H1 (cell line): ENCODE measurements at regions not wholly inside any gene's neighbourhood (a gene's known extent, or its start where the extent isn't known, plus 50 kb on each side); places are given as distances from the start of the nearest gene placed in this dataset.

Experiments used
- CTCF ChIA-PET: fragments of 300-600 bp; sonication (Branson Sonifier 250); formaldehyde crosslinking; loops from one replicate; lab custom pipeline; 2021; ENCODE audit not compliant: partially characterized antibody; lab: Charles Lee
- POLR2A ChIA-PET: fragments of 300-600 bp; sonication (Branson Sonifier 250); formaldehyde crosslinking; loops from one replicate; lab custom pipeline; 2021; ENCODE audit warnings: inconsistent platforms; ENCODE audit not compliant: partially characterized antibody; lab: Charles Lee
- DNase-seq, 2 experiments: peaks; one replicate each; pipeline versions ENCODE4 v3.0.0 to v3.0.0-alpha.2; 2010 to 2022; ENCODE audit warnings: low spot score in 2 of 2, low read depth in 1 of 2, mixed read lengths in 1 of 2
- FAIRE-seq: peaks from 2 replicates; lab custom pipeline; 2011; peaks lifted over from hg19 to GRCh38; lab: Jason Lieb, UNC
- H2AFZ ChIP-seq: 2 replicates; pipeline ENCODE4 v1.8.1; 2012; ENCODE audit warnings: low read length, inconsistent platforms
- H2AK5ac ChIP-seq: 2 replicates; pipeline ENCODE4 v1.6.1; 2013; ENCODE audit warnings: low read depth, low read length
- H2BK120ac ChIP-seq: replicated peaks from 2 replicates; pipeline ENCODE3; 2013; ENCODE audit warnings: low read depth, low read length, inconsistent platforms
- H2BK12ac ChIP-seq: 2 replicates; pipeline ENCODE4 v1.6.1; 2013; ENCODE audit warnings: low read depth, low read length
- H2BK15ac ChIP-seq: 2 replicates; pipeline ENCODE4 v1.6.1; 2013; ENCODE audit warnings: low read length
- H2BK20ac ChIP-seq: 2 replicates; pipeline ENCODE4 v1.6.1; 2013; ENCODE audit warnings: low read length
- H2BK5ac ChIP-seq: 2 replicates; pipeline ENCODE4 v1.6.1; 2013; ENCODE audit warnings: low read depth, low read length
- H3K14ac ChIP-seq: 2 replicates; pipeline ENCODE4 v1.6.1; 2013; ENCODE audit warnings: inconsistent platforms; ENCODE audit not compliant: insufficient read length
- H3K18ac ChIP-seq: 2 replicates; pipeline ENCODE4 v1.6.1; 2013; ENCODE audit warnings: low read length; ENCODE audit errors: extremely low read depth
- H3K23ac ChIP-seq: 2 replicates; pipeline ENCODE4 v1.6.1; 2013; ENCODE audit warnings: inconsistent platforms; ENCODE audit not compliant: insufficient read length
- H3K23me2 ChIP-seq: 2 replicates; pipeline ENCODE4 v1.6.1; 2013; ENCODE audit warnings: low read depth, low read length
- H3K27ac ChIP-seq: 2 replicates; pipeline ENCODE4 v1.6.1; 2011; ENCODE audit warnings: low read depth, low read length, inconsistent platforms
- H3K27me3 ChIP-seq, 4 experiments: replicated peaks in 1 of 4; 1 replicate in 1 of 4; 2 replicates in 3 of 4; pipeline versions ENCODE4 v1.6.1 to v1.8.1; 2011 to 2013; ENCODE audit warnings: low read length in 3 of 4, mild to moderate bottlenecking in 3 of 4, inconsistent platforms in 2 of 4, mixed read lengths in 2 of 4, moderate library complexity in 1 of 4; ENCODE audit not compliant: control insufficient read depth in 3 of 4, insufficient read depth in 3 of 4; ENCODE audit errors: extremely low read depth in 1 of 4
- H3K36me3 ChIP-seq, 4 experiments: 2 replicates each; pipeline versions ENCODE4 v1.6.1 to v1.8.1; 2011 to 2013; ENCODE audit warnings: mild to moderate bottlenecking in 4 of 4, low read length in 3 of 4, moderate library complexity in 2 of 4, control low read depth in 1 of 4, inconsistent platforms in 1 of 4; ENCODE audit not compliant: insufficient read depth in 4 of 4, control insufficient read depth in 2 of 4
- H3K4ac ChIP-seq: replicated peaks from 2 replicates; pipeline ENCODE3; 2013; ENCODE audit warnings: low read length, low read depth, mixed read lengths, inconsistent platforms; ENCODE audit not compliant: insufficient read length
- H3K4me1 ChIP-seq, 4 experiments: replicated peaks in 1 of 4; 1 replicate in 1 of 4; 2 replicates in 3 of 4; pipeline versions ENCODE4 v1.6.1 to v1.8.1; 2011 to 2013; ENCODE audit warnings: low read length in 3 of 4, inconsistent platforms in 2 of 4, mixed read lengths in 1 of 4; ENCODE audit not compliant: insufficient read depth in 4 of 4, control insufficient read depth in 3 of 4
- H3K4me2 ChIP-seq, 2 experiments: 2 replicates each; pipeline versions ENCODE4 v1.6.1 to v1.8.1; 2011 to 2013; ENCODE audit warnings: low read depth in 2 of 2, low read length in 2 of 2, control low read depth in 1 of 2, inconsistent platforms in 1 of 2, mild to moderate bottlenecking in 1 of 2; ENCODE audit not compliant: insufficient read depth in 1 of 2
- H3K4me3 ChIP-seq, 4 experiments: fragments of 200-600, 300-600 bp in 1 of 4; sonication (generic), shearing (Covaris generic), sonication (Bioruptor Twin) in 1 of 4; 2 replicates each; pipeline versions ENCODE4 v1.5.1 to v1.8.1; 2011 to 2016; ENCODE audit warnings: low read length in 4 of 4, low read depth in 3 of 4, control low read depth in 2 of 4, inconsistent platforms in 2 of 4, mild to moderate bottlenecking in 2 of 4, mixed read lengths in 1 of 4, moderate library complexity in 1 of 4; ENCODE audit not compliant: insufficient read depth in 2 of 4; ENCODE audit errors: extremely low read depth in 1 of 4
- H3K56ac ChIP-seq: replicated peaks from 2 replicates; pipeline ENCODE3; 2013; ENCODE audit warnings: low read depth, mild to moderate bottlenecking, mixed read lengths, low read length, inconsistent platforms; ENCODE audit not compliant: insufficient read length
- H3K79me1 ChIP-seq: 2 replicates; pipeline ENCODE4 v1.6.1; 2013; ENCODE audit warnings: low read depth, low read length, control low read depth
- H3K79me2 ChIP-seq, 2 experiments: 2 replicates each; pipeline versions ENCODE4 v1.6.1 to v1.8.1; 2012 to 2013; ENCODE audit warnings: low read length in 2 of 2, mild to moderate bottlenecking in 2 of 2, inconsistent platforms in 1 of 2; ENCODE audit not compliant: insufficient read depth in 2 of 2, control insufficient read depth in 1 of 2
- H3K9ac ChIP-seq, 4 experiments: replicated peaks in 1 of 4; 1 replicate in 1 of 4; 2 replicates in 3 of 4; pipeline versions ENCODE4 v1.6.1 to v1.8.1; 2011 to 2013; ENCODE audit warnings: low read depth in 3 of 4, low read length in 3 of 4, control low read depth in 2 of 4, mild to moderate bottlenecking in 2 of 4, moderate library complexity in 2 of 4, inconsistent platforms in 1 of 4; ENCODE audit errors: extremely low read depth in 1 of 4
- H3K9me3 ChIP-seq, 2 experiments: 2 replicates each; pipeline versions ENCODE4 v1.6.1 to v1.8.1; 2012 to 2013; ENCODE audit warnings: mild to moderate bottlenecking in 2 of 2, moderate library complexity in 2 of 2, control low read depth in 1 of 2, inconsistent platforms in 1 of 2, low read depth in 1 of 2, low read length in 1 of 2, mixed read lengths in 1 of 2; ENCODE audit not compliant: insufficient read depth in 2 of 2
- H4K20me1 ChIP-seq, 2 experiments: replicated peaks in 1 of 2; 2 replicates each; pipeline versions ENCODE3 to v1.8.1; 2011 to 2013; ENCODE audit warnings: inconsistent platforms in 2 of 2, low read length in 2 of 2, mild to moderate bottlenecking in 1 of 2; ENCODE audit not compliant: insufficient read depth in 2 of 2, control insufficient read depth in 1 of 2
- H4K5ac ChIP-seq: 2 replicates; pipeline ENCODE4 v1.6.1; 2013; ENCODE audit warnings: low read length, low read depth, mixed read lengths, inconsistent platforms; ENCODE audit not compliant: insufficient read length
- H4K8ac ChIP-seq: 2 replicates; pipeline ENCODE4 v1.8.0; 2013; ENCODE audit warnings: mild to moderate bottlenecking, moderate library complexity, low read length, inconsistent platforms; ENCODE audit not compliant: insufficient read depth; ENCODE audit errors: extremely low read depth
- H4K91ac ChIP-seq: replicated peaks from 2 replicates; pipeline ENCODE3; 2013; ENCODE audit warnings: low read length, mixed read lengths, inconsistent platforms; ENCODE audit not compliant: insufficient read length
- WGBS, 2 experiments: shearing (Covaris generic) in 1 of 2; methylation state at CpG; one replicate each; pipeline versions ENCODE4 v1.1.6 to v1.1.7; 2013 to 2015; ENCODE audit warnings: low lambda C conversion rate in 2 of 2, mixed read lengths in 2 of 2, inconsistent platforms in 1 of 2, low coverage in 1 of 2, missing lambda C conversion rate in 1 of 2; ENCODE audit not compliant: insufficient replicate concordance in 2 of 2, insufficient coverage in 1 of 2, insufficient read length in 1 of 2; ENCODE audit errors: extremely low coverage in 1 of 2, missing lambda C conversion rate in 1 of 2; 5-methylcytosine and 5-hydroxymethylcytosine counted together
- TF ChIP-seq, protein P1 (sequence below): fragments of 300-600 bp; sonication (generic); IDR thresholded peaks from 2 replicates; pipeline ENCODE4 v1.7.1; 2012; ENCODE audit warnings: low read length, moderate library complexity, mild to moderate bottlenecking, inconsistent platforms; ENCODE audit not compliant: insufficient replicate concordance

DNA sequence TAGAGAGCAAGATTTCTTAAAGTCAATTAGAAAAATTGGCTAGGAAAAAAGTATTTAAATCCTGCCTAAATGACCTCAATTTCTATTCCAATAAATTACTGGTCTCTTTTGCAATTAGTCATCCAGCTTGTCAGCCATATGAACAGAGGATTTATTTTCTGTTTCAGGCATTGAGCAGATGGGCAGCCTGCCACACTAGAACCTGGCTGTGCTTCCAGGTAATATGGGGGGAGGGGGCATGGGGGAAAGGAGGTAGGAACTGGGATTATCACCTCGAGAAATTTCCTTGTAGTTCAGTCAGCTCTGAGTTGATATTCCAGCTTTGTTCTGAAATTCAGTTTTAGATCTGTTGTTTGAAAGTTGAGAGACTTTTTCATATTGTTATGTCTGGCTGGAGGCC, 206.3 kb upstream of the LCORL start:
- Histone ChIP-seq H3K27ac (no peak overlapping the region), H3K79me2 (no peaks in the 10 kb centered on the region), H3K56ac (no peak overlapping the region), H3K36me3 (no peaks in the 10 kb centered on the region), H3K23me2 (no peaks in the 10 kb centered on the region), H3K79me1 (no peaks in the 10 kb centered on the region), H3K9me3 (peaks cover 41 to 50% of the 10 kb centered on the region in 2 experiments), H4K5ac (no peak overlapping the region), H3K4me1 (no peaks in the 10 kb centered on the region), H2BK15ac (no peak overlapping the region), H3K18ac (no peak overlapping the region), H3K4me3 (no peak overlapping the region), H2AFZ (no peak overlapping the region), H3K4ac (no peak overlapping the region), H3K9ac (no peak overlapping the region), H4K8ac (no peak overlapping the region), H3K23ac (no peak overlapping the region), H4K20me1 (no peaks in the 10 kb centered on the region), H3K14ac (no peak overlapping the region), H2AK5ac (no peak overlapping the region), H4K91ac (no peak overlapping the region), H2BK20ac (no peak overlapping the region), H3K4me2 (no peak overlapping the region), H2BK5ac (no peak overlapping the region), H3K27me3 (no peaks in the 10 kb centered on the region), H2BK12ac (no peak overlapping the region), H2BK120ac (no peak overlapping the region)
- no peak for FAIRE-seq
- no peak for DNase-seq
- 40% methylated on average over 1 of the region's 1 CpG; no CpG with 5 or more reads in 1 of the 2 experiments for WGBS, 2 experiments
- ChIA-PET CTCF (interaction anchor here (0.6 kb wide), 1 partner anchor 147 kb away, joined by 3 read pairs; no protein-coding TSS in a partner anchor), POLR2A (no interaction called here)
- TF ChIP-seq, protein P1, sequence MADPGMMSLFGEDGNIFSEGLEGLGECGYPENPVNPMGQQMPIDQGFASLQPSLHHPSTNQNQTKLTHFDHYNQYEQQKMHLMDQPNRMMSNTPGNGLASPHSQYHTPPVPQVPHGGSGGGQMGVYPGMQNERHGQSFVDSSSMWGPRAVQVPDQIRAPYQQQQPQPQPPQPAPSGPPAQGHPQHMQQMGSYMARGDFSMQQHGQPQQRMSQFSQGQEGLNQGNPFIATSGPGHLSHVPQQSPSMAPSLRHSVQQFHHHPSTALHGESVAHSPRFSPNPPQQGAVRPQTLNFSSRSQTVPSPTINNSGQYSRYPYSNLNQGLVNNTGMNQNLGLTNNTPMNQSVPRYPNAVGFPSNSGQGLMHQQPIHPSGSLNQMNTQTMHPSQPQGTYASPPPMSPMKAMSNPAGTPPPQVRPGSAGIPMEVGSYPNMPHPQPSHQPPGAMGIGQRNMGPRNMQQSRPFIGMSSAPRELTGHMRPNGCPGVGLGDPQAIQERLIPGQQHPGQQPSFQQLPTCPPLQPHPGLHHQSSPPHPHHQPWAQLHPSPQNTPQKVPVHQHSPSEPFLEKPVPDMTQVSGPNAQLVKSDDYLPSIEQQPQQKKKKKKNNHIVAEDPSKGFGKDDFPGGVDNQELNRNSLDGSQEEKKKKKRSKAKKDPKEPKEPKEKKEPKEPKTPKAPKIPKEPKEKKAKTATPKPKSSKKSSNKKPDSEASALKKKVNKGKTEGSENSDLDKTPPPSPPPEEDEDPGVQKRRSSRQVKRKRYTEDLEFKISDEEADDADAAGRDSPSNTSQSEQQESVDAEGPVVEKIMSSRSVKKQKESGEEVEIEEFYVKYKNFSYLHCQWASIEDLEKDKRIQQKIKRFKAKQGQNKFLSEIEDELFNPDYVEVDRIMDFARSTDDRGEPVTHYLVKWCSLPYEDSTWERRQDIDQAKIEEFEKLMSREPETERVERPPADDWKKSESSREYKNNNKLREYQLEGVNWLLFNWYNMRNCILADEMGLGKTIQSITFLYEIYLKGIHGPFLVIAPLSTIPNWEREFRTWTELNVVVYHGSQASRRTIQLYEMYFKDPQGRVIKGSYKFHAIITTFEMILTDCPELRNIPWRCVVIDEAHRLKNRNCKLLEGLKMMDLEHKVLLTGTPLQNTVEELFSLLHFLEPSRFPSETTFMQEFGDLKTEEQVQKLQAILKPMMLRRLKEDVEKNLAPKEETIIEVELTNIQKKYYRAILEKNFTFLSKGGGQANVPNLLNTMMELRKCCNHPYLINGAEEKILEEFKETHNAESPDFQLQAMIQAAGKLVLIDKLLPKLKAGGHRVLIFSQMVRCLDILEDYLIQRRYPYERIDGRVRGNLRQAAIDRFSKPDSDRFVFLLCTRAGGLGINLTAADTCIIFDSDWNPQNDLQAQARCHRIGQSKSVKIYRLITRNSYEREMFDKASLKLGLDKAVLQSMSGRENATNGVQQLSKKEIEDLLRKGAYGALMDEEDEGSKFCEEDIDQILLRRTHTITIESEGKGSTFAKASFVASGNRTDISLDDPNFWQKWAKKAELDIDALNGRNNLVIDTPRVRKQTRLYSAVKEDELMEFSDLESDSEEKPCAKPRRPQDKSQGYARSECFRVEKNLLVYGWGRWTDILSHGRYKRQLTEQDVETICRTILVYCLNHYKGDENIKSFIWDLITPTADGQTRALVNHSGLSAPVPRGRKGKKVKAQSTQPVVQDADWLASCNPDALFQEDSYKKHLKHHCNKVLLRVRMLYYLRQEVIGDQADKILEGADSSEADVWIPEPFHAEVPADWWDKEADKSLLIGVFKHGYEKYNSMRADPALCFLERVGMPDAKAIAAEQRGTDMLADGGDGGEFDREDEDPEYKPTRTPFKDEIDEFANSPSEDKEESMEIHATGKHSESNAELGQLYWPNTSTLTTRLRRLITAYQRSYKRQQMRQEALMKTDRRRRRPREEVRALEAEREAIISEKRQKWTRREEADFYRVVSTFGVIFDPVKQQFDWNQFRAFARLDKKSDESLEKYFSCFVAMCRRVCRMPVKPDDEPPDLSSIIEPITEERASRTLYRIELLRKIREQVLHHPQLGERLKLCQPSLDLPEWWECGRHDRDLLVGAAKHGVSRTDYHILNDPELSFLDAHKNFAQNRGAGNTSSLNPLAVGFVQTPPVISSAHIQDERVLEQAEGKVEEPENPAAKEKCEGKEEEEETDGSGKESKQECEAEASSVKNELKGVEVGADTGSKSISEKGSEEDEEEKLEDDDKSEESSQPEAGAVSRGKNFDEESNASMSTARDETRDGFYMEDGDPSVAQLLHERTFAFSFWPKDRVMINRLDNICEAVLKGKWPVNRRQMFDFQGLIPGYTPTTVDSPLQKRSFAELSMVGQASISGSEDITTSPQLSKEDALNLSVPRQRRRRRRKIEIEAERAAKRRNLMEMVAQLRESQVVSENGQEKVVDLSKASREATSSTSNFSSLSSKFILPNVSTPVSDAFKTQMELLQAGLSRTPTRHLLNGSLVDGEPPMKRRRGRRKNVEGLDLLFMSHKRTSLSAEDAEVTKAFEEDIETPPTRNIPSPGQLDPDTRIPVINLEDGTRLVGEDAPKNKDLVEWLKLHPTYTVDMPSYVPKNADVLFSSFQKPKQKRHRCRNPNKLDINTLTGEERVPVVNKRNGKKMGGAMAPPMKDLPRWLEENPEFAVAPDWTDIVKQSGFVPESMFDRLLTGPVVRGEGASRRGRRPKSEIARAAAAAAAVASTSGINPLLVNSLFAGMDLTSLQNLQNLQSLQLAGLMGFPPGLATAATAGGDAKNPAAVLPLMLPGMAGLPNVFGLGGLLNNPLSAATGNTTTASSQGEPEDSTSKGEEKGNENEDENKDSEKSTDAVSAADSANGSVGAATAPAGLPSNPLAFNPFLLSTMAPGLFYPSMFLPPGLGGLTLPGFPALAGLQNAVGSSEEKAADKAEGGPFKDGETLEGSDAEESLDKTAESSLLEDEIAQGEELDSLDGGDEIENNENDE, result no peak
